A549 (cell line): ENCODE measurements at regions not wholly inside any gene's neighbourhood (a gene's known extent, or its start where the extent isn't known, plus 50 kb on each side); places are given as distances from the start of the nearest gene placed in this dataset.

ENCODE experiments used
- ATAC-seq, 2 experiments: fragments of 200-7000 bp in 1 of 2; fragments of >200 bp in 1 of 2; cut with Nextera tagmentation in 1 of 2; cut with Tn5 transposase in 1 of 2; 3 replicates each; pipeline versions ENCODE4 v1.8.0 to v1.9.1; 2018 to 2020; ENCODE audit warnings: mild to moderate bottlenecking in 1 of 2, moderate library complexity in 1 of 2
- CTCF ChIA-PET: fragments of 300-600 bp; sonication (Branson Sonifier 250); formaldehyde crosslinking; extraction: SDS; loops from one replicate; lab custom pipeline; 2021; ENCODE audit warnings: antibody characterized with exemption, inconsistent platforms; lab: Yijun Ruan, JAX
- POLR2A ChIA-PET: fragments of 350-600 bp; formaldehyde crosslinking; extraction: SDS; loops from one replicate; lab custom pipeline; 2021; ENCODE audit warnings: antibody characterized with exemption, inconsistent platforms; lab: Yijun Ruan, JAX
- DNase-seq, 2 experiments: peaks; one replicate each; pipeline versions ENCODE4 v3.0.0 to v3.0.0-alpha.2; 2011 to 2016; ENCODE audit warnings: low read depth in 1 of 2, low spot score in 1 of 2
- FAIRE-seq: peaks from 2 replicates; lab custom pipeline; 2011; peaks lifted over from hg19 to GRCh38; lab: Jason Lieb, UNC
- H3K27ac ChIP-seq, 2 experiments: fragments of >200 bp; sonication (Bioruptor Twin); formaldehyde crosslinking; 3 replicates each; pipeline ENCODE4 v1.5.1; 2016 to 2017
- H3K4me1 ChIP-seq: fragments of >200 bp; sonication (Bioruptor Twin); formaldehyde crosslinking; 3 replicates; pipeline ENCODE4 v1.6.1; 2016
- H3K4me2 ChIP-seq: fragments of >200 bp; sonication (Bioruptor Twin); formaldehyde crosslinking; 3 replicates; pipeline ENCODE4 v1.6.1; 2016
- H3K4me3 ChIP-seq: fragments of >200 bp; sonication (Bioruptor Twin); formaldehyde crosslinking; 3 replicates; pipeline ENCODE4 v1.5.1; 2016
- H3K9me3 ChIP-seq: fragments of >200 bp; sonication (Bioruptor Twin); formaldehyde crosslinking; 3 replicates; pipeline ENCODE4 v1.6.1; 2016
- CBX8 ChIP-seq: fragments of 200-600 bp; sonication (generic); IDR thresholded peaks from 2 replicates; pipeline ENCODE4 v1.6.1; 2016
- CEBPB ChIP-seq, 2 experiments: fragments of >200 bp in 1 of 2; sonication (Bioruptor Twin) in 1 of 2; formaldehyde crosslinking in 1 of 2; IDR thresholded peaks; 2 replicates each; pipeline ENCODE4 v1.6.1; 2012 to 2016
- CTCF ChIP-seq: fragments of >200 bp; sonication (Bioruptor Twin); formaldehyde crosslinking; IDR thresholded peaks from 3 replicates; pipeline ENCODE4 v1.5.1; 2016
- E2F6 ChIP-seq: IDR thresholded peaks from 2 replicates; pipeline ENCODE4 v1.6.1; 2012; ENCODE audit warnings: low read depth, borderline replicate concordance
- FOXS1 ChIP-seq: fragments of 250-450 bp; sonication (Bioruptor Pico); IDR thresholded peaks from 2 replicates; pipeline ENCODE4 v1.5.0; 2020; ENCODE audit warnings: mild to moderate bottlenecking, moderate library complexity
- GATA3 ChIP-seq: IDR thresholded peaks from 2 replicates; pipeline ENCODE4 v1.6.1; 2012; ENCODE audit warnings: borderline replicate concordance
- HDAC2 ChIP-seq: fragments of 200-600 bp; sonication (generic); IDR thresholded peaks from 2 replicates; pipeline ENCODE4 v1.6.1; 2016
- HOXB13 ChIP-seq: fragments of 250-450 bp; sonication (Bioruptor Pico); IDR thresholded peaks from 2 replicates; pipeline ENCODE4 v1.5.0; 2020; ENCODE audit warnings: low read depth, mild to moderate bottlenecking, moderate library complexity
- JUNB ChIP-seq: fragments of >200 bp; sonication (Bioruptor Twin); formaldehyde crosslinking; IDR thresholded peaks from 2 replicates; pipeline ENCODE4 v1.6.1; 2016
- MAX ChIP-seq: IDR thresholded peaks from 2 replicates; pipeline ENCODE4 v1.6.1; 2012
- MYC ChIP-seq: IDR thresholded peaks from 2 replicates; pipeline ENCODE4 v1.6.1; 2012; ENCODE audit warnings: mild to moderate bottlenecking, inconsistent platforms, low read length, improper control_type of control experiment, borderline replicate concordance
- PHF8 ChIP-seq: fragments of 200-600 bp; sonication (generic); IDR thresholded peaks from 2 replicates; pipeline ENCODE4 v1.6.1; 2016; ENCODE audit warnings: low read depth, mild to moderate bottlenecking, antibody characterized with exemption, moderate library complexity, borderline replicate concordance
- POLR2A ChIP-seq: IDR thresholded peaks from 2 replicates; pipeline ENCODE4 v1.6.1; 2012; ENCODE audit warnings: mild to moderate bottlenecking, low read length
- POLR2AphosphoS2 ChIP-seq: conservative IDR thresholded peaks from 2 replicates; pipeline ENCODE4 v1.6.1; 2012; ENCODE audit warnings: low read length, improper control_type of control experiment, inconsistent platforms
- RAD21 ChIP-seq, 2 experiments: fragments of >200 bp in 1 of 2; sonication (Bioruptor Twin) in 1 of 2; formaldehyde crosslinking in 1 of 2; IDR thresholded peaks in 1 of 2; conservative IDR thresholded peaks in 1 of 2; 2 replicates in 1 of 2; 3 replicates in 1 of 2; pipeline ENCODE4 v1.6.1; 2012 to 2018; ENCODE audit warnings: inconsistent platforms in 1 of 2
- REST ChIP-seq: fragments of 200-600 bp; sonication (generic); IDR thresholded peaks from 2 replicates; pipeline ENCODE4 v1.6.1; 2016; ENCODE audit warnings: antibody characterized with exemption, mild to moderate bottlenecking, moderate library complexity
- RFX5 ChIP-seq: fragments of 450-650 bp; IDR thresholded peaks from 2 replicates; pipeline ENCODE4 v1.7.1; 2014; ENCODE audit warnings: antibody characterized with exemption, mild to moderate bottlenecking, moderate library complexity
- SMC3 ChIP-seq: fragments of >200 bp; sonication (Bioruptor Twin); formaldehyde crosslinking; IDR thresholded peaks from 3 replicates; pipeline ENCODE4 v1.6.1; 2018; ENCODE audit warnings: inconsistent platforms
- SREBF2 ChIP-seq: fragments of 450-650 bp; IDR thresholded peaks from 2 replicates; pipeline ENCODE4 v1.6.1; 2014; ENCODE audit warnings: mild to moderate bottlenecking, moderate library complexity
- ZC3H11A ChIP-seq: fragments of 450-650 bp; IDR thresholded peaks from 2 replicates; pipeline ENCODE4 v1.6.1; 2014; ENCODE audit warnings: antibody characterized with exemption, mild to moderate bottlenecking
- ZNF302 ChIP-seq: fragments of 250-450 bp; sonication (Bioruptor Pico); IDR thresholded peaks from 2 replicates; pipeline ENCODE4 v1.9.0; 2021; ENCODE audit warnings: inconsistent platforms, mild to moderate bottlenecking, moderate library complexity
- ZSCAN20 ChIP-seq: fragments of 250-450 bp; sonication (Bioruptor Pico); IDR thresholded peaks from 2 replicates; pipeline ENCODE4 v1.8.0; 2022; ENCODE audit warnings: mild to moderate bottlenecking, moderate library complexity
- WGBS: methylation state at CpG from one replicate; pipeline ENCODE4 v1.1.6; 2017; ENCODE audit errors: missing lambda C conversion rate; 5-methylcytosine and 5-hydroxymethylcytosine counted together
- TF ChIP-seq, protein P1 (sequence below): fragments of 250-450 bp; sonication (Bioruptor Pico); IDR thresholded peaks from 2 replicates; pipeline ENCODE4 v1.5.0; 2020; ENCODE audit warnings: low read depth, mild to moderate bottlenecking, moderate library complexity

DNA sequence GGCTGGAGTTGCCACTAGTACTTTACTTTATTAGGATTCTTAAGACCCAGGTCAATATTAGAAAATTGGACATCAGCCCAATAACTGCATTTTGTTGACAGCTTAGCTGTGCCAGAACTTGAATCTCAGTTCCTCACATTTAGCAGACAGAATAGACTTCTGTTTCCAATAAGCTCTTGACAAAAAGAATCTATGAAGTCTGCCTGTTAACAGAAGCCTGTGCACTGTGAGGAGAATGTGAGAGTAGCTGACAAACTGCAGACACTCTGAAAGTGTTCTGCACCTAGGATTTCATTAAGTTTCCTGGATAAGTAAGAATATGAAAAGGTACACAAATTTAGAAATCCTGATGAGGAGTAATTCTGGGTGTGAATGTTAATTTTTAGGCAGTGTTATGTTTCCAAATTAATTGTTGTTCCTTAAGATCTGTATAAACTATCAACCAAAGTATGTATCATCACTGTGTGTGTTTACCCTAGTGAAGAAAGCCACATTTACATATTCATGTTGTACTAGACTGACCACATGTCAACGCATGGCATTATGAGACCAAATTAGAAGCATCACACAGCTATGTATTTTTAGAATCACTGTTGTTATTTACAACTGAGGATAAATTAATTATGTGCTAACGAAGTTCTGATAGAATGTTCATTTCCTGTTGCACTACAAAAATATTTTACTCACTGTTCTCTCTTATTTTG, 756.4 kb upstream of the IGFBP7 start (continued):
- no peak for TF ChIP-seq PHF8
- TF ChIP-seq GATA3, result no peak

GRCh38 chr4:57865264-57865663, 755.1 kb upstream of the IGFBP7 start:
- H3K27ac ChIP-seq, result no peak overlapping the region
- FAIRE-seq, result no peak
- TF ChIP-seq CBX8, result no peak
- TF ChIP-seq ZC3H11A, result no peak
- TF ChIP-seq HOXB13, result no peak
- no peak for TF ChIP-seq CEBPB (IDR thresholded peaks at IDR 0.05)
- no peak for TF ChIP-seq RFX5
- TF ChIP-seq POLR2A, result no peak
- no peak for TF ChIP-seq POLR2AphosphoS2
- no peak for TF ChIP-seq PHF8
- no peak for TF ChIP-seq MYC
- TF ChIP-seq, all 56 proteins: peak for 0
- ChIA-PET CTCF (no interaction called here), POLR2A (no interaction called here)
- H3K4me3 ChIP-seq, result no peak overlapping the region
- ATAC-seq (no peak), DNase-seq (no peak)
- H3K9me3 ChIP-seq, result no peaks in the 10 kb centered on the region
- WGBS, result 0% methylated on average over 1 of the region's 1 CpG
- no peak overlapping the region for H3K4me2 ChIP-seq
- H3K4me1 ChIP-seq, result no peaks in the 10 kb centered on the region

DNA sequence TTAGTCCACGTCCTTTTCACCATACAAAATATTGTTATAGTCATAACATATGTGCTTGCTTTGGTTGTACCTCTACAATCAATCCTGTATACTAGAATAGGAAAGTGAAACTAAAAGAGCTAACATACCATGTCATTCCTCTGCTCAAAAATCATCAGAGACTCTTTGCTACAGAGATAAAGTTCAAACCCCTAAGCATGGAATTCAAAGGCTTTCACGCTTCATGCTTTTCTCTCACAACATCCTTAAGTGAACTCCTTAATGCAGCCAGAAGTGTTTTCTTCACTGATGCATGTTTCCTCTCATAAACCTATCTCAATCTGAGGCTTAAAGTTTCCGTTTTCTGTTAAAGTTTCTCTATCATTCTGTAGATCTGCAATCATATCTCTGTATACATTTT, 744.6 kb upstream of the IGFBP7 start:
- Histone ChIP-seq H3K27ac (no peak overlapping the region), H3K4me1 (no peaks in the 10 kb centered on the region), H3K4me2 (no peak overlapping the region; the same call in 2 of the 3 replicates), H3K4me3 (no peak overlapping the region), H3K9me3 (no peaks in the 10 kb centered on the region)
- POLR2A ChIA-PET, result no interaction called here
- DNase-seq (no peak), ATAC-seq (no peak), FAIRE-seq (no peak)
- CTCF ChIA-PET, result no interaction called here
- no peak for TF ChIP-seq HDAC2
- no peak for TF ChIP-seq E2F6
- TF ChIP-seq ZNF302, result no peak
- no peak for TF ChIP-seq RAD21 (conservative IDR thresholded peaks at IDR 0.05 in 1 of 2, IDR thresholded peaks at IDR 0.05 in 1 of 2)
- no peak for TF ChIP-seq SMC3
- TF ChIP-seq REST, result no peak
- no peak for TF ChIP-seq FOXS1 (CRISPR knock-in tag)
- TF ChIP-seq CTCF, result no peak
- TF ChIP-seq PHF8, result no peak
- TF ChIP-seq JUNB, result no peak
- TF ChIP-seq, protein P1, sequence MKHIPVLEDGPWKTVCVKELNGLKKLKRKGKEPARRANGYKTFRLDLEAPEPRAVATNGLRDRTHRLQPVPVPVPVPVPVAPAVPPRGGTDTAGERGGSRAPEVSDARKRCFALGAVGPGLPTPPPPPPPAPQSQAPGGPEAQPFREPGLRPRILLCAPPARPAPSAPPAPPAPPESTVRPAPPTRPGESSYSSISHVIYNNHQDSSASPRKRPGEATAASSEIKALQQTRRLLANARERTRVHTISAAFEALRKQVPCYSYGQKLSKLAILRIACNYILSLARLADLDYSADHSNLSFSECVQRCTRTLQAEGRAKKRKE (CRISPR knock-in tag), result no peak
- no peak for TF ChIP-seq SREBF2
- TF ChIP-seq MAX, result no peak
- TF ChIP-seq ZSCAN20 (CRISPR knock-in tag), result no peak
- WGBS, result 18% methylated on average over 3 of the region's 3 CpGs
